GM19395 (cell line): ENCODE measurements at regions not wholly inside any gene's neighbourhood (a gene's known extent, or its start where the extent isn't known, plus 50 kb on each side); places are given as distances from the start of the nearest gene placed in this dataset.

Source experiments
- ATAC-seq: cut with Tn5 transposase; IDR thresholded peaks from one replicate; pipeline ENCODE4 v1.9.1; 2021; ENCODE audit warnings: mild to moderate bottlenecking, moderate library complexity; ENCODE audit not compliant: unreplicated experiment

GRCh38 chr2:188119112-188119838, 172.4 kb upstream of the GULP1 start:
- no peak for ATAC-seq

DNA sequence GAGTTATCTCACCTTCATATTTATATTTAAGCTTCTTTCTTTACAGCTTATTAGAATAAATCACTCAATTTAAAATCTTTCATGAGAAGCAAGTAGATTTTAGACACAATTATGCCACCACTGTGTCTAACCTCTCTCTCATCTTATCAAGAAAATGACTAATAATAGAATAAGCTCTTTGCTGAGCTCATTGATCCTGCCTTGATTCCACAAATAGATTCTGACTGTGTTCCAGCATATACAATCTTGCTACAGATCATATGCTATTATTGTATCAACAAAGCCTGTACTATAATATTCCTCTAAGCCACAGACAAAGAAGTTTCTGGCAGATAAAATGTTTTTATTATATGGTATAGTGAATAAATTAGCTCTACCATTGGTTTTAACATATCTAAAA, 168.7 kb upstream of the GULP1 start:
- ATAC-seq = no peak

GRCh38 chr2:188129677-188130076, 162.0 kb upstream of the GULP1 start:
- ATAC-seq = no peak

- no peak for ATAC-seq
These were observed 161.4 kb upstream of the GULP1 start for GRCh38 chr2:188130317-188130716.

- no peak for ATAC-seq
These were observed 160.4 kb upstream of the GULP1 start for GRCh38 chr2:188131281-188131680.

- no peak for ATAC-seq
These were observed 159.3 kb upstream of the GULP1 start for GRCh38 chr2:188132385-188132784.

GRCh38 chr2:188134241-188134640, 157.4 kb upstream of the GULP1 start:
- ATAC-seq = no peak

GRCh38 chr2:188138313-188138712, 153.4 kb upstream of the GULP1 start:
- no peak for ATAC-seq

- no peak for ATAC-seq
These were observed 149.6 kb upstream of the GULP1 start for GRCh38 chr2:188142088-188142487.

- no peak for ATAC-seq
These were observed 148.9 kb upstream of the GULP1 start for GRCh38 chr2:188142636-188143295.

GRCh38 chr2:188145885-188146284, 145.8 kb upstream of the GULP1 start:
- no peak for ATAC-seq

DNA sequence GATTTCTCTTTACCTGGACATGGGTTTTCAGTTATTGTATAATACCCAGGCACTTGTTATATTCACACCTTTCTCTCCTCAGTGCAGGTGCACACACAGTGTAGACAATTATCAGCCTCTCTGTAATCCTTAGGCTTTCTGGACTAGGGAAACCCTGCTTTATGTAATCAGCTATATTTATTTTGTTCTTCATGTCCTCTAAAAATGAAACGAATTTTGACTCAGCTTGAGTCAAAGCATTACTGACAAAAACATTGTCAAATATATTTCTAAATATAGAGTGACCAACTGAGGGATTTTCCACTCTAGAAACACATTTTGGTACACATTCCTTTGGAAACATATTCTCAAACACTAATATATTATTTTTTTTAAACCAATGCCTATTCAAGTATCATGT, 144.8 kb upstream of the GULP1 start:
- no peak for ATAC-seq

DNA sequence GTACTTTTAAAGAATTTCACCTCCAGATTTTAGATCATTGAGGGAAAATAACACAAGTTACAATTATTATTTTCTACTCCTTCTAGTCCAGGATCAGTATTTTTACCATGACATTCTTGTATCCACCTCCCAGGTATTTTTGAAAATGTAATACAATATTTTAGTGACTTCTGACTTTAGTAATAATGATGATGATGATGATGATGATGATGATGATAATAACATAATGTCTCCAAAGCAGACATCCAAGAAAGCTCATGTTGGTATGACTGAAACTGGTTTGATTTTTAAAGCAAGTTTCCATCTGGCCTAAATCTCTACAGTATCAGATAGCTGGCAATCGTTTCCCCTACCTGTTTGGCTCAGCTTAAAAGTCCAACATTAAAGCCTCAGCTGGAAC, 140.0 kb upstream of the GULP1 start:
- no peak for ATAC-seq

DNA sequence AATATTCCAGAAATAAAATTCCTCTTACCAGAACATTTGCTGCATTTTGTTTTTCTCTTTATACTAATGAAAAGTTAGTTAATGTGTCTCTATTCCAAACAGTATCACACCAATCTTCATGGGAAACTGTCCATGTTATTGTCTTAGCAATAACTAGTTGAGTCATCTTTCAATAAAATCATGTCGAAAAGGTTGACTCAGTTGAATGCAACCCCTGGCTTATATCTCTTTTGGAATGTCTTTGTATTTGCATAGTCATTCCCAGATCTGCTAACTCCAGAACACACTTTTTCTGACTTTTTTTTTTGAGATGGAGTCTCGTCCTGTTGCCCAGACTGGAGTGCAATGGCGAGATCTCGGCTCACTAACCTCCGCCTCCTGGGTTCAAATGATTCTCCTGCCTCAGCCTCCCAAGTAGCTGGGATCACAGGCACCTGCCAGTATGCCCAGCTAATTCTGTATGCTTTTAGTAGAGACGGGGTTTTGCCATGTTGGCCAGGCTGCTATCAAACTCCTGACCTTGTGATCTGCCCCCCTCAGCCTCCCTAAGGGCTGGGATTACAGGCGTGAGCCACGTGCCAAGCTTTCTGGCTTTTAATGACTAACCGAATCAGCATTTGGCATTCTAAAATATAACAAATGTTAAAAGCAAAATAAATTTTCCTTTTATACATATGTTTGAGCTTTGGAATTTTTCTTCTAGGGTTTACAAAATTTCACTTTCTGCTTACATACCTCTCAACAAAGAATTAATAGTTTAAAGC, 133.2 kb upstream of the GULP1 start:
- ATAC-seq = no peak

GRCh38 chr2:188159484-188159883, 132.2 kb upstream of the GULP1 start:
- ATAC-seq = no peak

DNA sequence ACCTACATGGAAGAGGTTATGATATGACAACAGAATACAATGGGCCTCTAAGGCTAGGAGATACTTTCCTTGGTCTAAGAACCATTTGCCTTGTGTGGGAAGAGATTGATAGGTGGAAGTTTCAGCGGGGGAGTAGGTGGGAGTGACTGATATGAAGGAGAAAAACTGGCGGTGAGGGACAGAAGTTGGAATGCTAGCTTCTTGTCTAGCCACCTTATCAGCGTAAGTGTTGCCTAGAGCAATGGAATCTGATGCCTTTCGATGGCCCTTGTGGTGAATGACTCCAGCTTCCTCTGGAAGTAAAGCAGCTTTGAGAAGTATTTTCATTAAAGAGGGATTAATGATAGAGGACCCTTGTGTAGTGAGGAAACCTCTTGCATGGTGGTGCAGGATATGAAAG, 121.3 kb upstream of the GULP1 start:
- ATAC-seq = no peak

DNA sequence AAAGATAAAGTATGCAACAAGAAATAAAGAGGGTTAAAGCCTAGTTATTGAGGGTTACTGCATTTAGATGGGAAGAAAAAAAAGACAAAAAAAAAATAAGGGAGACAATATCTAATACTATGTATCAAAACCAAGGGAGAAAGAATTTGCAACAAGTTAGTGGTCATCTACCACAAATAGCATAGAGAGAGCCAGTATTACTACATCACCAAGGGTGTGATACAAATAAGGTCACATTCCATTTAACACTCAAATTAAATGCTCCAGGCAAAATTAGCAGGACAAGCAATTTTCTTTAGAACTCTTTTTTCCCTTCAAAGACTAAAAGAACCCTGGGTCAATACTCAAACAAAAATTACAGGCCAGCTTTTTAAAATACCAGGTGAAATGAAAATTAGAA, 115.1 kb upstream of the GULP1 start:
- no peak for ATAC-seq

- no peak for ATAC-seq
These were observed 110.4 kb upstream of the GULP1 start for GRCh38 chr2:188181067-188181838.

DNA sequence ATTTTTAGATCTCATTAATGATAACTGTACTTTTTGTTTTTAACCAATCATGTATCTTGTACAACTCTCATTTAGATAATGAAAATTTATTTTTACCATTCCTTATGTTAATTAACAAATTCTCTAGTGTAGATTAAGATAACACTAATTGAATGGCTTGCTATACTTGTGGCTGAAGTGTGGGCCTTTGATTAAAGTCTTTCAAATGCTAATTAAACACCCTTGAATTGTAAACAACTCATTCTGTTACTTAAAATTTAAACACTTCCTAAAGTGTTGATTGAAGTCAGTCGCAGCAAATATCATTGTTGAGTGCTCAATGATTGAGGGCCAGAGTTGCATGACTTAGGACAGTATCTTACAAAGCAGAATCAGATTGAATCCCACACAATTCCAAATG, 109.8 kb upstream of the GULP1 start:
- no peak for ATAC-seq

- ATAC-seq = no peak
These were observed 103.9 kb upstream of the GULP1 start for GRCh38 chr2:188187726-188188125.

DNA sequence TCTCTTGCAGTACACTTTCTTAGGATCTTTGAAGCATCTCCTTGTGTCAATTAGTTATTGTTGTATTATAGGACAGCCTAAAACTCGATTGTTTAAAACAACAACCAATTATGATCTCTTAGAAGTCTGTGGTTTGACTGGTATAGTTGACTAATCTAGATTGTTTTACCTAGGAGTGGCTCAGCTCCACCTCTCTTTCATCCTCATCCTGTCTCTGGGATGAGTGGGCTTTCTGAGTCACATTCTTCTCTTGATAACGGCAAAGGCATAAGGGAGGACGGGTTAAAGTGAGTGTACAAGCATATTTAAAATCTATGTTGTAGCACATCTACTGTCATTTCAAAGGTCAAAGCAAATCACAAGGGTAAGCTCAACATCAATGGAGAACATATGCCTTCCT, 102.3 kb upstream of the GULP1 start:
- ATAC-seq = no peak
